HG02798 (cell line): ENCODE measurements at regions not wholly inside any gene's neighbourhood (a gene's known extent, or its start where the extent isn't known, plus 50 kb on each side); places are given as distances from the start of the nearest gene placed in this dataset.
"Not testable (repeated sequence)": the region's sequence is repeated elsewhere in the genome, so short reads cannot be mapped to it uniquely, and the experiment has no call there.

Experiments used
- ATAC-seq: cut with Tn5 transposase; IDR thresholded peaks from one replicate; pipeline ENCODE4 v1.9.1; 2021; ENCODE audit warnings: mild to moderate bottlenecking; ENCODE audit not compliant: unreplicated experiment, poor library complexity

DNA sequence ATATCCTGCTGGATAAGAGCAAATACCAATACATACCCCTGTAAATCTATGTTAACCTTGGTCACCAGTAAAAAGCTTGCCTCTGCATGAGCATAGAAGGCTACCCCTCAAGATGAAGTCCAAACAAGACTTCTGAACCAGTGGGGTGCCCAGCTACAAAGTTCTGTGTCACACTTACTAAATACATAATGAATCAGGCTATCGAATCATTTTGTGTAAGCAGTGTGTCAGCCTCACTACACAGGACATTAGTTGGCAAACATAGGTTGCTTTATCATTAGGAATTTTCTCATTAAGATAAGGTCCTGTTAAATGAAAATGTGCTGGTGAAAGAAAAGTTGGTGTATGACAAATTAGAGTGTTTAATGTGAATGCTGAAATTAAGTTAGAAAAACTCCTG lies 452.0 kb downstream of the MFSD1 start:
- no peak for ATAC-seq

GRCh38 chr3:159257954-159258353 lies 456.1 kb downstream of the MFSD1 start:
- ATAC-seq: no peak

- ATAC-seq: no peak
These were observed 457.1 kb downstream of the MFSD1 start for GRCh38 chr3:159258934-159259333.

- peak; percentile 50 for ATAC-seq
These were observed 458.3 kb downstream of the MFSD1 start for GRCh38 chr3:159260049-159260662.

GRCh38 chr3:159261333-159261732 lies 459.5 kb downstream of the MFSD1 start:
- ATAC-seq: peak; percentile 41

DNA sequence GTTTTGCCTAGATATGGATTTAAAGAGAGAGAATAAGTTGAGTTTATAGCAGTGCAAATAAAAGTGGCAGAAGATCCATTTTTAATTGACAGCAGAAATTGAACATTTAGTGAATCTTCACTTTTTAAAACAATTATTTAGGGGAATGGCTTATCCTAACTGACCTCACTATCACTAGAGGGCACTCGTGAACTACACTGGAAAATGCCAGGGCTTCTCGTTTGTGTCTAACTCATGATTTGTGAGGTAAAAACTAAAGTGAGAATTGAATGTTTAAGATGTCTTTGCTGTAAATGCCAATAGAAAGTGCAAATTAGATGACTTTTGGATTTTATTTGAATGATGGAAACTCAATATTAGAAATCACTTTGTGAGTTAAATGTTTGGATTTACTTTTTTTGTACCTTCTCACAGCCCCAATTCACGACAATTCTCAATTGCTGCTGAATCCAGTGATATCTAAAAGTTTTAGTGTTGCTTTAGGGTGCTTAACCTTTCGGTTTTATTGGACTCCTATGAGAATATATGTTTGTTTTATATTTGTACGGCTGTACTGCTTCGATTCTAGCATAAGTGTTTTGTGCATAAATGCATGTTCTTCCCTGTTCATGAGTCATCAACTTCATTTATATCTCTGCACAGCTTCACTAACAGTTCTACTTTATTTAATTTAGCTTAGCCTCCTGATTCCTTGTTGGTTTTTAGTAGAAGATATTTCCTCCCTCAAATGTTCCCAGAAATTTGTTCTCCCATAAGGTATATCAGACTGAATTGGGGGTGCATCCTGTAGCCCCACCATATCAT lies 462.1 kb downstream of the MFSD1 start:
- peak; percentile 39 for ATAC-seq

DNA sequence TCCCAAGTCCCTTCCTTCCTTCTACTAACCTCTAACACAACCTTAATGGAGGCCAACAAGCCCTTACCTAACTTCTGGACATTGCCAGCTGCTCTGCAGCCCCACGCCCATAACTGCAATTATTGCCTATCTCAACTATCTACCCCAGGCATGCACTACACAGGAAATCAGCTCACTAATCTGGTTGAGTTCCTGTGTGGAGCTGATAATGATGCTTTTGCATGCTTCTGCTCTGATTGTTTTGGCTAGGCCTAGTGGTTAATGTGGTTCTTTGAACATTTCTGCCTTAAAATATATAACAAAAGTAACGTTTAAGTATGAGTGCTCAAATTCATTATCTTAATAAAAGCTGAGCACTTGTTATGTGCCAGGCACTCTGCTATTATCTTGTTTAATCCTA lies 463.9 kb downstream of the MFSD1 start:
- ATAC-seq: no peak

GRCh38 chr3:159266779-159267178 lies 464.9 kb downstream of the MFSD1 start:
- ATAC-seq: no peak

DNA sequence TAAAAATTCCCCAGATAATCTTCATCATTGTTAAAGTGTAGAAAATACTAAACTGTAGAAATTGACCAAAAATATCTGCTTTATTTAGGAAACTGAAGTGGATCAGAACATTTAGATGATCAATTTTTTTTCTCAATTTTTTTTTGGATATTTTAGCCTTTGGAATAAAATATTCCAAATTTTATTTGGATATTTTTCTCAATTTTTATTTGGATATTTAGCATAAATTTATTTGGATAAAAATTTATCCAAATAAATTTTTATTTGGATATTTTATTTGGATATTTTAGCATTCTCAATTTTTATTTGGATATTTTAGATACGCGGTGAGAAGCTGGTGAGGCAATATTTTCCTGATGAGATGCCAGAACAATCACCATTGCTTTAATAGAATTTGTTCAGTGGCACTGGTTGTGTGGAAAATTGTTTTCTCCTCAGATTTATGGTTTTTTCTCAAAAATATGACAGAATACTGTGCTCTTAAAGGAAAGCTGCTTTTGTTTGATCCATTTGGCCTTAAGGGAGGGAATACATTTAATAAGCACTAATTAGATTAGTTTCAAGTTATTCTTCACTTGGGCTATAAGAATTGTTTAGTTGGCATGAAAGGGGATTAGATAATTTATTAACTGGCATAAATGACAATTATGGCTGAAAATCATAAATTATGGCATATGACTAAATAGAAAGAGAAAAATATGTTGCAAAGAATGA lies 470.1 kb downstream of the MFSD1 start:
- ATAC-seq: no peak

DNA sequence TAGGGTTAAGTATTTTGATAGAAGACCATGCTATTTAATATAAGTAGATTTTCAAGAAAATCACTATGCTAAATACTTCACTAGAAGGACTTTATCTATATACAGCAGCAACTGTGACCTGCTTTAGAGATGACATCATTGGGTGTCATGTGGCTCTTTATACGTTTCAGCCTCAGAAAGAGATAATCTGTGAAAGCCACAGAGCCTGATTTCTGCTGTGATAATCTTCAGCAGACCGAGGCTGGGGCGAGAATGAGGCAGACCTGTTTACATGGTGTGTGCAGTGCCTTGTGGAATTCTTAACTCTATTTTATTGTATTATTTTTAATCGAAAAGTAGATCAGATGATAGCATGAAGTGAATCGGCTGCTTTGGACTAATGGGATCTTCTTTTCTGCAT lies 471.2 kb downstream of the MFSD1 start:
- no peak for ATAC-seq

- ATAC-seq: no peak
These were observed 471.8 kb downstream of the MFSD1 start for GRCh38 chr3:159273608-159274007.

DNA sequence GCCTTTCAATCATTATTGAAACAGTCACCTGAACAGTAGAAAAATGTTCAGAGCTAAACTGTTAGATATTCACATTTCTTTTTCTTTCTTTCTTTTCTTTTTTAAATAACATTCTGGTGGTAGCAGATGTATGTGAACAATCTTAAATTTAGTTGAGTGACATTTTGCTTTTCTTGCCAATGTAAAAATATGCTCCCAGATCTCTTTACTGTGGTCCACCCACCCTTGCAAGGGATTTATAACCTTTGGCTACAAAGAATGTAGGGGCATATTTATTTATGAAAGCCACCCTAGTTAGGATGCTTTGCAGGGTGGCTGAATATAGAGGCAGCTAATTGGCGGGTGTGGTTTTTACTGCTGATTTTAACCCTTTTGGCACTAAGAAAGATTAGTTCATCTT lies 473.9 kb downstream of the MFSD1 start:
- no peak for ATAC-seq

- ATAC-seq: no peak
These were observed 476.0 kb downstream of the MFSD1 start for GRCh38 chr3:159277814-159278213.

- no peak for ATAC-seq
These were observed 478.7 kb downstream of the MFSD1 start for GRCh38 chr3:159280386-159281191.

- ATAC-seq: no peak
These were observed 491.6 kb downstream of the MFSD1 start for GRCh38 chr3:159293493-159293892.

- ATAC-seq: no peak
These were observed 500.1 kb downstream of the MFSD1 start for GRCh38 chr3:159301961-159302360.

- ATAC-seq: no peak
These were observed 503.2 kb downstream of the MFSD1 start for GRCh38 chr3:159305017-159305416.

- ATAC-seq: not testable (repeated sequence)
These were observed 514.9 kb downstream of the MFSD1 start for GRCh38 chr3:159316706-159317105.

DNA sequence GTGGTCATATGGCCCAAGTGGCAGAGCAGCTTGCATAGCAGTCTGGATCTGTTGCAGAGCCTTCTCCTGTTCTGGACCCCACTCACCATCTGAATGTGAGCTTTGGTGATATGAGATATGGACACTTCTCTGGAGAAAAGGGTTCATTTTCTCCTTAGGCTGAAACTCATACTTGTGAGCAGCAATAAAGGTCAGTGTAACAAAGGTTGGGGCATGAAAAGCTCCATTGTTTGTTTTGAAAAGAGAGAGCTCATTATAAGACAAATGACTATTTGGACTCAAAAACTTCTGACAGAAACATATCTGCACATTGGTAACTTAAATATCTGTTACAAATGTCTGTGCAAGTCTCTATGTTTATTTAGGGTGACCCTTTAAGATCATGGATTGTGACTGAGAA lies 517.3 kb downstream of the MFSD1 start:
- no peak for ATAC-seq

- peak; percentile 79 for ATAC-seq
These were observed 520.6 kb downstream of the MFSD1 start for GRCh38 chr3:159322322-159322939.
